HG03135 (cell line): ENCODE measurements at regions not wholly inside any gene's neighbourhood (a gene's known extent, or its start where the extent isn't known, plus 50 kb on each side); places are given as distances from the start of the nearest gene placed in this dataset.

Experiments
- ATAC-seq: cut with Tn5 transposase; IDR thresholded peaks from one replicate; pipeline ENCODE4 v1.9.1; 2021; ENCODE audit warnings: mild to moderate bottlenecking, moderate library complexity; ENCODE audit not compliant: unreplicated experiment

- ATAC-seq: no peak
Measured at GRCh38 chr4:3831529-3832150, 65.5 kb downstream of the ADRA2C start.

GRCh38 chr4:3832536-3833220, 66.5 kb downstream of the ADRA2C start:
- ATAC-seq: no peak

GRCh38 chr4:3833326-3833989, 67.3 kb downstream of the ADRA2C start:
- ATAC-seq: no peak

- no peak for ATAC-seq
Measured at GRCh38 chr4:3834186-3834662, 68.0 kb downstream of the ADRA2C start.

GRCh38 chr4:3834663-3835521, 68.7 kb downstream of the ADRA2C start:
- no peak for ATAC-seq

GRCh38 chr4:3835527-3836405, 69.6 kb downstream of the ADRA2C start:
- ATAC-seq: no peak

GRCh38 chr4:3836406-3836755, 70.2 kb downstream of the ADRA2C start:
- ATAC-seq: no peak

- ATAC-seq: no peak
Measured at GRCh38 chr4:3836756-3837601, 70.8 kb downstream of the ADRA2C start.

GRCh38 chr4:3838437-3839380, 72.5 kb downstream of the ADRA2C start:
- ATAC-seq: no peak

GRCh38 chr4:3845094-3845743, 79.0 kb downstream of the ADRA2C start:
- no peak for ATAC-seq

- no peak for ATAC-seq
Measured at GRCh38 chr4:3845744-3846429, 79.7 kb downstream of the ADRA2C start.

- ATAC-seq: no peak
Measured at GRCh38 chr4:3847211-3847940, 81.2 kb downstream of the ADRA2C start.

- ATAC-seq: no peak
Measured at GRCh38 chr4:3848323-3848722, 82.1 kb downstream of the ADRA2C start.

- ATAC-seq: no peak
Measured at GRCh38 chr4:3849140-3849539, 83.0 kb downstream of the ADRA2C start.

GRCh38 chr4:3850128-3850527, 83.9 kb downstream of the ADRA2C start:
- ATAC-seq: no peak

- ATAC-seq: no peak
Measured at GRCh38 chr4:3851211-3851610, 85.0 kb downstream of the ADRA2C start.

GRCh38 chr4:3851881-3852280, 85.7 kb downstream of the ADRA2C start:
- ATAC-seq: no peak
